ENCODE measurements at regions not wholly inside any gene's neighbourhood (a gene's known extent, or its start where the extent isn't known, plus 50 kb on each side); places are given as distances from the start of the nearest gene placed in this dataset.

GRCh38 chr18:64258111-64258650 is 109.3 kb upstream of the LINC00305 start:
- no peak for TF ChIP-seq CTCF (IDR thresholded peaks at IDR 0.05)
- no peaks in the 10 kb centered on the region for H3K9me3 ChIP-seq (ENCODE audit: control insufficient read depth, low read length)
- H2AFZ ChIP-seq: no peak overlapping the region
- H3K4me1 ChIP-seq: no peaks in the 10 kb centered on the region
- no peak overlapping the region for H3K9ac ChIP-seq
- H3K4me3 ChIP-seq (ENCODE audit: low read depth, low read length): no peak overlapping the region
- H3K36me3 ChIP-seq (ENCODE audit: control insufficient read depth, insufficient read depth, low read length): no peaks in the 10 kb centered on the region
- no peak overlapping the region for H3K4me2 ChIP-seq (ENCODE audit: low read length)
- no peaks in the 10 kb centered on the region for H3K79me2 ChIP-seq
- no peaks in the 10 kb centered on the region for H3K27me3 ChIP-seq (ENCODE audit: control insufficient read depth, insufficient read depth, low read length)
- H3K27ac ChIP-seq: no peak overlapping the region

- Histone ChIP-seq H3K27ac (no peak overlapping the region), H3K9ac (no peak overlapping the region), H2AFZ (no peak overlapping the region), H3K27me3 (ENCODE audit: control insufficient read depth, insufficient read depth, low read length) (no peaks in the 10 kb centered on the region), H3K4me2 (ENCODE audit: low read length) (no peak overlapping the region), H3K4me3 (ENCODE audit: low read depth, low read length) (no peak overlapping the region), H3K36me3 (ENCODE audit: control insufficient read depth, insufficient read depth, low read length) (no peaks in the 10 kb centered on the region), H3K9me3 (ENCODE audit: control insufficient read depth, low read length) (no peaks in the 10 kb centered on the region), H3K4me1 (no peaks in the 10 kb centered on the region), H3K79me2 (no peaks in the 10 kb centered on the region)
- no peak for TF ChIP-seq CTCF (IDR thresholded peaks at IDR 0.05)
Measured at GRCh38 chr18:64254399-64255093, 105.7 kb upstream of the LINC00305 start.

GRCh38 chr18:64253873-64254272 is 105.0 kb upstream of the LINC00305 start:
- Histone ChIP-seq H2AFZ (no peak overlapping the region), H3K4me2 (ENCODE audit: low read length) (no peak overlapping the region), H3K27me3 (ENCODE audit: control insufficient read depth, insufficient read depth, low read length) (no peaks in the 10 kb centered on the region), H3K4me3 (ENCODE audit: low read depth, low read length) (no peak overlapping the region), H3K36me3 (ENCODE audit: control insufficient read depth, insufficient read depth, low read length) (no peaks in the 10 kb centered on the region), H3K4me1 (no peaks in the 10 kb centered on the region), H3K9ac (no peak overlapping the region), H3K79me2 (no peaks in the 10 kb centered on the region), H3K9me3 (ENCODE audit: control insufficient read depth, low read length) (no peaks in the 10 kb centered on the region), H3K27ac (no peak overlapping the region)
- no peak for TF ChIP-seq CTCF (IDR thresholded peaks at IDR 0.05)

GRCh38 chr18:64253222-64253621 is 104.3 kb upstream of the LINC00305 start:
- no peaks in the 10 kb centered on the region for H3K79me2 ChIP-seq
- H3K4me3 ChIP-seq (ENCODE audit: low read depth, low read length): no peak overlapping the region
- no peak overlapping the region for H3K4me2 ChIP-seq (ENCODE audit: low read length)
- TF ChIP-seq CTCF (IDR thresholded peaks at IDR 0.05): no peak
- no peak overlapping the region for H3K27ac ChIP-seq
- H3K4me1 ChIP-seq: no peaks in the 10 kb centered on the region
- no peaks in the 10 kb centered on the region for H3K27me3 ChIP-seq (ENCODE audit: control insufficient read depth, insufficient read depth, low read length)
- H3K36me3 ChIP-seq (ENCODE audit: control insufficient read depth, insufficient read depth, low read length): no peaks in the 10 kb centered on the region
- no peak overlapping the region for H2AFZ ChIP-seq
- no peak overlapping the region for H3K9ac ChIP-seq
- H3K9me3 ChIP-seq (ENCODE audit: control insufficient read depth, low read length): no peaks in the 10 kb centered on the region

- Histone ChIP-seq H2AFZ (no peak overlapping the region), H3K4me2 (ENCODE audit: low read length) (no peak overlapping the region), H3K4me3 (ENCODE audit: low read depth, low read length) (no peak overlapping the region), H3K4me1 (no peaks in the 10 kb centered on the region), H3K9ac (no peak overlapping the region), H3K79me2 (no peaks in the 10 kb centered on the region), H3K27ac (no peak overlapping the region), H3K9me3 (ENCODE audit: control insufficient read depth, low read length) (no peaks in the 10 kb centered on the region), H3K27me3 (ENCODE audit: control insufficient read depth, insufficient read depth, low read length) (no peaks in the 10 kb centered on the region), H3K36me3 (ENCODE audit: control insufficient read depth, insufficient read depth, low read length) (no peaks in the 10 kb centered on the region)
- TF ChIP-seq CTCF (IDR thresholded peaks at IDR 0.05): no peak
Measured at GRCh38 chr18:64248836-64249235, 99.9 kb upstream of the LINC00305 start.
